ENCODE measurements at regions not wholly inside any gene's neighbourhood (a gene's known extent, or its start where the extent isn't known, plus 50 kb on each side); places are given as distances from the start of the nearest gene placed in this dataset.

DNA sequence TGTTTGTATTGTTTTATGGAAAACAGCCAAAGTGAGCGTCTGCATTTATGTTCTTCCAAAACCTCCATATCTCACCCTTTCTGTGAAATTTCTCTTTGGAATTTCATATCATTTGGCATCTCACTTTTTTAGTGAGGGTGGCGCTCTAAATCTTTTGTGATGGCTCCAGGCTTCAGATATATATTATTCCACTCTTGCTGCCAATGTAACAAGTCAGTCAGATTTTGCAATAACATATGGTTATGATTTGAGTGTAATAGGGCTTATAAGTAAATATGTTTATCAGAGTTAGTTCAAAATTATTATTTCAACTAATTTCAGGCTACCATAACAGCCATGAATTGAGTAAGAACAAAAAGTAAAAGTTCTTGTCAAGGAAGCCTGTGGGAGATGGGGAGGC, 314.7 kb downstream of the PDGFC start:
- no peaks in the 10 kb centered on the region for H3K9me3 ChIP-seq (ENCODE audit: control insufficient read depth, low read depth, low read length)
- H3K27ac ChIP-seq (ENCODE audit: low read length), result no peak overlapping the region
- H3K4me1 ChIP-seq (ENCODE audit: control insufficient read depth, insufficient read depth, low read length), result no peaks in the 10 kb centered on the region
- no peaks in the 10 kb centered on the region for H3K27me3 ChIP-seq (ENCODE audit: control insufficient read depth, insufficient read depth, low read length)
- no peak overlapping the region for H3K4me3 ChIP-seq (ENCODE audit: low read length)
- H3K36me3 ChIP-seq (ENCODE audit: control insufficient read depth, insufficient read depth, low read length), result no peaks in the 10 kb centered on the region
- no peak for DNase-seq
- WGBS (ENCODE audit: insufficient coverage, low lambda C conversion rate), result 100% methylated on average over 1 of the region's 2 CpGs

DNA sequence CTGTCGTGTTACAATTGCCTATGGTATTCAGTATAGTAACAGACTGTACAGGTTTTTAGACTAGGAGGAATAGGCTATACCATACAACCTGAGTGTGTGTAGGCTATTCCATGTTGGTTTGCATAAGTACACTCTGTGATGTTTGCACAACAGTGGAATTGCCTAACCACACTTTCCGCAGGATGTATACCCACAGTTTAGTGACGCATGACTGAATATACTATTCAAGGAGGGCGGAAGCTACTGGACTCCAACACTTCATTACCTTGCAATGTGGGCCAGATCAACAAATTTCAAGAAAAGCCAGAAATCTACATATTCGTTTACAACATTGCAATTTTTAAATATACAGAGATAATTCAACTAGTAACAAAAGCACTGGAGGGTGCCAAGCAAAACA, 317.2 kb downstream of the PDGFC start:
- WGBS (ENCODE audit: insufficient coverage, low lambda C conversion rate), result no CpG with 5 or more reads among the region's 5 CpGs
- no peak overlapping the region for H3K4me3 ChIP-seq (ENCODE audit: low read length)
- DNase-seq, result no peak
- no peaks in the 10 kb centered on the region for H3K9me3 ChIP-seq (ENCODE audit: control insufficient read depth, low read depth, low read length)
- no peak overlapping the region for H3K27ac ChIP-seq (ENCODE audit: low read length)
- no peaks in the 10 kb centered on the region for H3K36me3 ChIP-seq (ENCODE audit: control insufficient read depth, insufficient read depth, low read length)
- H3K27me3 ChIP-seq (ENCODE audit: control insufficient read depth, insufficient read depth, low read length), result no peaks in the 10 kb centered on the region
- no peaks in the 10 kb centered on the region for H3K4me1 ChIP-seq (ENCODE audit: control insufficient read depth, insufficient read depth, low read length)

DNA sequence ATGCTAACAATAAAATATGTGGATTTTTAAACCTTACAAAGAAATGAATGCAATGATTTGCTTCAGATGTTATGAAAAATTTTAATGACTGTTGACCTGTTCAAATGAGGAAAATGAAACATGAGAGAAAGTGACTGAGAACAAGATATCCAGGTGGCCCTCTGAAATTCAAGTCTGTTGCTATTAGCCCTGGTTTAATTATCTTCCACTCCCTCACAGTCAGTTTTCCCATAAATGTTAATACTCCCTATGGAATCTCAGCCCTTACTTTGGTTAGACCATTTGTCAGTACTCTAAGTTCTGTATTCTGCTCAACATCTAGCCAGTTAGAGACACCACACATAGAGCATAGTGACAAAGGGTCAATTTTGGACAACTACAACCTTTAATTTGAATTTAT, 327.8 kb downstream of the PDGFC start:
- no peaks in the 10 kb centered on the region for H3K9me3 ChIP-seq (ENCODE audit: control insufficient read depth, low read depth, low read length)
- no peaks in the 10 kb centered on the region for H3K4me1 ChIP-seq (ENCODE audit: control insufficient read depth, insufficient read depth, low read length)
- H3K4me3 ChIP-seq (ENCODE audit: low read length), result no peak overlapping the region
- H3K36me3 ChIP-seq (ENCODE audit: control insufficient read depth, insufficient read depth, low read length), result no peaks in the 10 kb centered on the region
- no peaks in the 10 kb centered on the region for H3K27me3 ChIP-seq (ENCODE audit: control insufficient read depth, insufficient read depth, low read length)
- no peak for DNase-seq
- no peak overlapping the region for H3K27ac ChIP-seq (ENCODE audit: low read length)

DNA sequence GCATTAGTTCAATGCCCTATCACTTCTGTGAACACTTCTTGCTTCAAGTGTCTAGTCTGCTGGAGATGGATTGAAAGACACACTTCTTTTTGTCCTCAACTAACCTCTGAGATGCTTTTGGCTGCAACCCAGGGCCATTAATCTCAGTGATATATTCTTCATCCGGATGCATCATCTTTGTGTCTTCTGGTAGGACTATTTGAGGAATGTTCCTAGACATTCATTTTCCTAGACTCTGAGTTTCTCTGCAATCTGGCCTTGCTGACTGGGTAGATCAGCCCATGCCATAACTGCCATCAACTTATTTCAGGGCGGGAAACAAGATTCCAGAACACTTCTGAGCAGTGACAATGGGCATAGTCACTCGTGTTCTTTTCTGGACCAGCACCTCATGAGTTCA, 329.4 kb downstream of the PDGFC start:
- Histone ChIP-seq H3K36me3 (ENCODE audit: control insufficient read depth, insufficient read depth, low read length) (no peaks in the 10 kb centered on the region), H3K4me1 (ENCODE audit: control insufficient read depth, insufficient read depth, low read length) (no peaks in the 10 kb centered on the region), H3K4me3 (ENCODE audit: low read length) (no peak overlapping the region), H3K27me3 (ENCODE audit: control insufficient read depth, insufficient read depth, low read length) (no peaks in the 10 kb centered on the region), H3K27ac (ENCODE audit: low read length) (no peak overlapping the region), H3K9me3 (ENCODE audit: control insufficient read depth, low read depth, low read length) (no peaks in the 10 kb centered on the region)
- no CpG with 5 or more reads among the region's 3 CpGs for WGBS (ENCODE audit: insufficient coverage, low lambda C conversion rate)
- DNase-seq, result no peak

DNA sequence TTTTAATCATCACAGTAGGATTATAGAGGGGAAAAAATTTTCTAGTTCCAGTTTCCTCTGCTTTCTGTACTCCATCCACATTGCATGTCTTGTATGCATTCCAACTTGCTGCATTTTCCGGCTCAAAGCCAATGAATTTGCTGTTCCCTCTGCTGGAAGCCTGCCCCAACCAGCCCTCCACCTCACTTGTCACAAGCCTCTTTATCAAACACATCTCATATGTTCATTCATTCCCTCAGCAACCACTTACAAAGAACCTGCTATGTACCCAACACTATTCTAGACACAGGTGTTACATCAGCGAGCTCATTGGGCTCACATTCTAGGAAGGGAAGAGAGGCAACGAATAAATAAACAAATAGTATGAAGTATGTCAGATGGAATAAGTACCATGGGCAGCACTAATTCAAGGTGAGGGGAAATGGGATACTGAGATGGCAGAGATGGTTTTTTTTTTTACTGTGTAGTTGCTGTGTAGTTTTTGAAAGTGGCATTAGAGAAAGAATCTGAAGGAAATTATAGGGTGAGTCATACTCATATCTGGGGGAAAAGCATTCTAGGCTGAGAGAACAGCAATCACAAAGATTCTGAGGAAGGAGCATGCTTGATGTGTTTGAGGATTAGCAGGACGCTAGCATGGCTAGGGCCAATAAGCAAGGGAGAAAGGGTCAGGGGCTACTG, 332.5 kb downstream of the PDGFC start:
- Histone ChIP-seq H3K9me3 (ENCODE audit: control insufficient read depth, low read depth, low read length) (no peaks in the 10 kb centered on the region), H3K36me3 (ENCODE audit: control insufficient read depth, insufficient read depth, low read length) (no peaks in the 10 kb centered on the region), H3K4me1 (ENCODE audit: control insufficient read depth, insufficient read depth, low read length) (no peaks in the 10 kb centered on the region), H3K27me3 (ENCODE audit: control insufficient read depth, insufficient read depth, low read length) (no peaks in the 10 kb centered on the region), H3K27ac (ENCODE audit: low read length) (no peak overlapping the region), H3K4me3 (ENCODE audit: low read length) (no peak overlapping the region)
- no peak for DNase-seq
- 92% methylated on average over 2 of the region's 4 CpGs for WGBS (ENCODE audit: insufficient coverage, low lambda C conversion rate)

DNA sequence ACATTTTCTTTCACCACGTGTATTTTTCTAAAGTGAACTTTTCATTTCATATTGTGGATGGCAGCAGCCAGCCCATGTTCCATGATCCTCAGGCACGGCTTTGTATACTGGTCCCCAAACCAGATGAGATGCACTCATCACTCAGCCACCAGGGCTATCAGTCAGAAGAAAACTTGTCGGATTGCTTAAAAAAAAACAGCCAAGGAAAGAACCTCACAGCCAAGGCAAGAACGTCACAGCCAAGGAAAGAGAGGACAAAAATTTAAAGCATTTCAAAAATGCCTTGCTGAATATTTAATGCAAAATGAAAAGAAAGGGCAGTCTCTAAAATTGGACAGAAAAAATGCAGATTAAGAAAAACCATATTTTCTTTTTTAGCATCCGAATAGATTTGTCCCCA, 333.3 kb downstream of the PDGFC start:
- 68% methylated on average over 2 of the region's 5 CpGs for WGBS (ENCODE audit: insufficient coverage, low lambda C conversion rate)
- Histone ChIP-seq H3K27me3 (ENCODE audit: control insufficient read depth, insufficient read depth, low read length) (no peaks in the 10 kb centered on the region), H3K27ac (ENCODE audit: low read length) (no peak overlapping the region), H3K9me3 (ENCODE audit: control insufficient read depth, low read depth, low read length) (no peaks in the 10 kb centered on the region), H3K4me1 (ENCODE audit: control insufficient read depth, insufficient read depth, low read length) (no peaks in the 10 kb centered on the region), H3K36me3 (ENCODE audit: control insufficient read depth, insufficient read depth, low read length) (no peaks in the 10 kb centered on the region), H3K4me3 (ENCODE audit: low read length) (no peak overlapping the region)
- no peak for DNase-seq

DNA sequence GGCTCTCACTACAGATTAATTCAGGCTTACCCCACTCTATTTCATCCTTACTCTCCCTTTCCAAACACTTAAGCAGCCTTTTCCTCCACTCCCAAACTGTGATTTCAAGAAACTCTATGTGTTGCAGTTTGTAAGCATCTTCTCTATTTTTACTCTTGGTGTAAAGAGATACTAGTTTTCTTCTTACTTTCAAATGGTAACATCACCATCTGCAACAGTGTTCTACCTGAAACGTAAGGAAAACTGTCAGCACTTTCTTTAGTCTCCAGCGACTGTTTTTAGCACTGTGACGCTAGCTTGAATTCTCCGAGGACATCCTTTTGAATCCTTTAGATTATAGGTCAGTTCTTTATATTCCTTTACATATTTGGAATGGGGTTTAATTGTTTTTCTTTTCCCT, 335.2 kb downstream of the PDGFC start:
- Histone ChIP-seq H3K27ac (ENCODE audit: low read length) (no peak overlapping the region), H3K4me1 (ENCODE audit: control insufficient read depth, insufficient read depth, low read length) (no peaks in the 10 kb centered on the region), H3K9me3 (ENCODE audit: control insufficient read depth, low read depth, low read length) (no peaks in the 10 kb centered on the region), H3K27me3 (ENCODE audit: control insufficient read depth, insufficient read depth, low read length) (no peaks in the 10 kb centered on the region), H3K36me3 (ENCODE audit: control insufficient read depth, insufficient read depth, low read length) (no peaks in the 10 kb centered on the region), H3K4me3 (ENCODE audit: low read length) (no peak overlapping the region)
- no peak for DNase-seq
- 86% methylated on average over 2 of the region's 4 CpGs for WGBS (ENCODE audit: insufficient coverage, low lambda C conversion rate)

DNA sequence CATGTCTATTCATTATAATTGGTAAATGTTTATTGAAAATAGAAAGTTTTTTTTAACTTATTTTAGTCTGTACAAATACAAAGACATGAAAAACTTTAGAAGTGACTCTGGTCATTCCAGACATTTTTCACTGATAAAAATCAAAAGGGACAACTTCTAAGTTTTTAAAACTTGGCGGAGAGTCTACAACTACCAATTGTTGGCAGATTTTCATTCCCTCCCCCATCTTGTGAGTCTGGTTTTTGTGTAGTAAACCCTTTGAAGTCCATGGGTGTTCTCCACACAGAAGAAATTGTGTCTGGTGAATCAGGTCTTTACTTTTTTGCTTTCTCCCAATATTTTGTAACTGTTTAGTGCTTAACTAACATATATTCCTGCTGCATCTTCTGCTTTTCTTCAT, 336.5 kb downstream of the PDGFC start:
- H3K4me1 ChIP-seq (ENCODE audit: control insufficient read depth, insufficient read depth, low read length), result no peaks in the 10 kb centered on the region
- no peaks in the 10 kb centered on the region for H3K36me3 ChIP-seq (ENCODE audit: control insufficient read depth, insufficient read depth, low read length)
- H3K27me3 ChIP-seq (ENCODE audit: control insufficient read depth, insufficient read depth, low read length), result no peaks in the 10 kb centered on the region
- no CpG with 5 or more reads among the region's 1 CpG for WGBS (ENCODE audit: insufficient coverage, low lambda C conversion rate)
- H3K27ac ChIP-seq (ENCODE audit: low read length), result no peak overlapping the region
- no peak overlapping the region for H3K4me3 ChIP-seq (ENCODE audit: low read length)
- no peak for DNase-seq
- H3K9me3 ChIP-seq (ENCODE audit: control insufficient read depth, low read depth, low read length), result no peaks in the 10 kb centered on the region

DNA sequence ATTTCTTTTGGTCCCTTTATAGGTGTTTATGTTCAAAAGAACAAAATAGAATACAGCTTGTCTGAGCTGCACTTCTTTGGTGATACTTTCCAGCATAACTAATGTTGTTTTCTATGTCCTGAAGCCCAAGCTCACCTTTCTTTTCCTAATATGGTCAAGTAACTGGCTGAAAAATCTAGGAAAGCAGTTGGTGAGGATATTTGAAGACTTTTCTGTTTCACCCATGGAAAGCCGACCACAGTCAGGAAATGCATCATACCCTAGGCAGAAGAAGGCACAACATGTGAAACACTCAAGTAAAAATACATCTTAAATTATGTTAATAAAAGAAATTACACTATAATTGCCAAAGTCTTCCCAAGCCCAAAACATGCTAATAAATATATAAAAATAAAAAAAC, 337.0 kb downstream of the PDGFC start:
- no peak for DNase-seq
- no peaks in the 10 kb centered on the region for H3K36me3 ChIP-seq (ENCODE audit: control insufficient read depth, insufficient read depth, low read length)
- WGBS (ENCODE audit: insufficient coverage, low lambda C conversion rate), result no CpG with 5 or more reads among the region's 1 CpG

DNA sequence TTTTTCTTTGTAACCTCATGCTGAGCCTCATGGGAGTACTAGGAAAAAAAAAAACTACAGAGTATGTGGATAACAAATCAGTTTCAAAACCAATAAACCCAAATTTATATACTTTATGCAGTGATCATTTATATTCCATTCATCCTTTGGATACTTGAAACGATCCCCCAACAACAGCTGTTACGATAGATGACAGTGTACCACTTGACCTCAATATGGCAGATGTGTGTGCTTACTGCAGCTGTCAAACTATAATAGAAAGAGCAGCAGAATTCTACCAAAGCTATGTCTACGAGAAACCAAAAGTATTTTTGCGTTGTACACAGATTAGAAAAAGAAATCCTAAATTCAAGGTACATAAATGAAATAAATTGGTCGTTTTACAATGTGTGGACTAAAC, 337.8 kb downstream of the PDGFC start:
- 83% methylated on average over 1 of the region's 5 CpGs for WGBS (ENCODE audit: insufficient coverage, low lambda C conversion rate)
- no peak overlapping the region for H3K4me3 ChIP-seq (ENCODE audit: low read length)
- no peaks in the 10 kb centered on the region for H3K27me3 ChIP-seq (ENCODE audit: control insufficient read depth, insufficient read depth, low read length)
- no peak overlapping the region for H3K27ac ChIP-seq (ENCODE audit: low read length)
- no peak for DNase-seq
- H3K9me3 ChIP-seq (ENCODE audit: control insufficient read depth, low read depth, low read length), result no peaks in the 10 kb centered on the region
- H3K4me1 ChIP-seq (ENCODE audit: control insufficient read depth, insufficient read depth, low read length), result no peaks in the 10 kb centered on the region
- no peaks in the 10 kb centered on the region for H3K36me3 ChIP-seq (ENCODE audit: control insufficient read depth, insufficient read depth, low read length)

More for the DNA sequence above, 337.0 kb downstream of the PDGFC start:
- no peaks in the 10 kb centered on the region for H3K9me3 ChIP-seq (ENCODE audit: control insufficient read depth, low read depth, low read length)
- no peaks in the 10 kb centered on the region for H3K4me1 ChIP-seq (ENCODE audit: control insufficient read depth, insufficient read depth, low read length)
- H3K27ac ChIP-seq (ENCODE audit: low read length), result no peak overlapping the region
- no peaks in the 10 kb centered on the region for H3K27me3 ChIP-seq (ENCODE audit: control insufficient read depth, insufficient read depth, low read length)
- H3K4me3 ChIP-seq (ENCODE audit: low read length), result no peak overlapping the region

DNA sequence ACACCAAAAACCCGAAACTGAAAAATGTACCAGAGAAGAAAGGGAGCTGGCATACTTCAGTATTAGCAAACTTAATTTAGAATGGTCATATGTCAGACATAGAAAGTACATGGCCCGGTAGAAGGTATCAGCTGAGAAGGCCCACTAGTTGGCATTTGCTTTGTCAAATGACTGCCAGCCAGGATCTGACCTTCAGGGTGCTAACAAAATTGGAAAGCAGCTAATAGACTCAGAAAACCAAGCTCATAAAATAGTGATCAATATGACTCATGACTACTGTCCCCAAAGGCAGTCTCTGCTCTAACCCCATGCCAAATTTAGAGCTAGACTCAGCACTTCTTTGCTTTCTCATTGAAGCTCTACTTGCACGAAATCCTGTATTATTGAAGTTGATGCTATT, 342.7 kb downstream of the PDGFC start:
- H3K27ac ChIP-seq (ENCODE audit: low read length), result no peak overlapping the region
- no peaks in the 10 kb centered on the region for H3K4me1 ChIP-seq (ENCODE audit: control insufficient read depth, insufficient read depth, low read length)
- no peaks in the 10 kb centered on the region for H3K9me3 ChIP-seq (ENCODE audit: control insufficient read depth, low read depth, low read length)
- WGBS (ENCODE audit: insufficient coverage, low lambda C conversion rate), result 100% methylated on average over 1 of the region's 3 CpGs
- H3K4me3 ChIP-seq (ENCODE audit: low read length), result no peak overlapping the region
- no peaks in the 10 kb centered on the region for H3K36me3 ChIP-seq (ENCODE audit: control insufficient read depth, insufficient read depth, low read length)
- H3K27me3 ChIP-seq (ENCODE audit: control insufficient read depth, insufficient read depth, low read length), result no peaks in the 10 kb centered on the region
- no peak for DNase-seq

Measured in large intestine (tissue), 3 donors.